NCI-H2107 (cell line): ENCODE measurements at regions not wholly inside any gene's neighbourhood (a gene's known extent, or its start where the extent isn't known, plus 50 kb on each side); places are given as distances from the start of the nearest gene placed in this dataset.

Source experiments
- DNase-seq: peaks from one replicate; lab custom pipeline; 2025; lab: John Stamatoyannopoulos, UW

DNA sequence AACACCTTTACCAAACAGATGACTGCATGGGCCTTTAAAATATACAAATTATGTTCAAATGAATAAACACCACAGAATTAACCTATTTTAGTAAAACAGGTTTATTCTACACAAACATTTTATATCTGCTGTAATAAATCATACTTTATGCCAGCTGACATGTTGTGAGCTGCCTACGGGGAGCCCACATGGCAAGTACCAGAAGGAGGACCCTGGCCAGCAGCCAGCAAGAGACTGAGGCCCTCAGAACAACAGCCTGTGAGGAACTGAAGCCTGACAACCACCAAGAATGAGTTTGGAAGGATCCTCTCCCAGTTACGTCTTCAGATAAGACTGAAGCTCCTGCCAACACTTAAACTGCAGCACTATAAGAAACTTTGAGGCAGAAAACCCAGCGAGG is 377.0 kb downstream of the PDGFC start:
- DNase-seq: no peak

GRCh38 chr4:156593464-156593863 is 378.1 kb downstream of the PDGFC start:
- DNase-seq: no peak

DNA sequence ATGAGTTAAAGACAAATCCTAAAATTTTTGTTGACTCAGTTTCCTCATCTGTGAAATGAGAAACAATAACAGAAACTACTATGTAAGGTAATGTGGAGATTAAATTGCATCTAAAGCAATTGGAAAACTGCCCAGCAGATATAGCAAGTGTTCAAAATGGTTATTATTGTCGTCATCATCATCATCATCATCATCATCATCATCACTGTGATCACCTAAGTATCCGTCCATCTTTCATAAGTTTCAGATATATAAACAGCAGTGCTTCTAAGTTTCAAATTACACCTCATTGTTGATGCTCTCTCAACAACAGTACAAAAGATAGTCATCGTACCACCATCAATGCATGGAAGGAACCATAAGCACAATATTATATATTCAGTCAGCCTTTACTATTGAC is 379.9 kb downstream of the PDGFC start:
- DNase-seq: no peak

DNA sequence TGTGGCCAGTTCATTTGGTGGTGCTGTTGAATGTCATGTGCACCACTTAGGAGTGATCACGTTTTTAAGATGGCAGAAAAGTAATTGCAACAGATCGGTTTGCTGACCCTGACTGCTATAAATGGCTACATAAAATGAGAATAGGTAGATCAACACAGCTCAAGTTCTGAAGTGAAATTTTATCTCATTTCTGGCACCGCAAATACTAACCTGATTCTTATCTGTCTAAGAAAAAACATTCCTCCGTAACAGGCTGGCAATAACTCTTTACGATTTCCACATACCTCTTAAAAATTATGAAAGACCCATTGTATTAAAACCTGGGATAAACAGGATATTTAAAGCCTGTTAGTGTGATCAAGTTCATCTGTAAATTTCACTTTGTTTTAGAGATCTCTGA is 387.5 kb downstream of the PDGFC start:
- DNase-seq: no peak

DNA sequence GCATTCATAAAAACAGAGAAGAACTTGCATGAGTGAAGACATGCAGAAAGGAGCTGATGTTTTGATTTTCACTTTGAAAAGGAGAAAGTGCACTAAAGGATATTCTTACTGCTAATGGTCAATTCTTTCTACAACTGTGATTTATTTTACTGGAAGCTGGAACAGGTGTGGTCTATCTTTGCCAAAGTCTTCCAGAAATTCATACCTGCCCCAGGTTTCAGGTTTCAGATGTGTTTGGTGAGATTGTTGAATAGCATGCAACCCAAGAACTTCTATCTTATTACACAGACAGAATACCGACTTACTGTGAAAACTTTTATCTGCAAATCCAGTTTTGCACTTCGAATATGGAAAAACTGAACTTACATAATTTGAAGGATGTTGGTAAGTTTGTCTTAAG is 388.3 kb downstream of the PDGFC start:
- DNase-seq: no peak

- DNase-seq: no peak
Observed at GRCh38 chr4:156581282-156582063, 390.1 kb downstream of the PDGFC start.

GRCh38 chr4:156578713-156579112 is 392.9 kb downstream of the PDGFC start:
- no peak for DNase-seq

DNA sequence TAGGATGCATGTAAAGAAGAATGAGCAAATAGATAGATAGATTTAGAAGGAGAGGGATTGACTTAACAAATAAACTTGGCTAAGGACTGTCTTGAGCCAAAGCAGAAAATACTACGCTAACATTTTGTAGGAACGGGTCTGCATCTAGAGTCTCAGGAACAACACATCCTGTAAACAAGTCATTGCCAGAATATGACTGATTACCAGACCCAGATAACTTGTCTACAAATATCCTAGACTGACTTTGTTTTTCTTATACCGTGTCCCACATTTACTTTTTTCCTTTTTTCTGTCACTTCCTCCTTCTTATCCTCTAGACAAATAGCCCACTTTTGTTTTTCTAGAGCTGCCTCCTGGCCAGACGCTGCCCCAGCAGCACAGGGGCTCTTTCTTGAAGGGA is 393.6 kb downstream of the PDGFC start:
- DNase-seq: no peak

GRCh38 chr4:156576946-156577345 is 394.7 kb downstream of the PDGFC start:
- DNase-seq: no peak

DNA sequence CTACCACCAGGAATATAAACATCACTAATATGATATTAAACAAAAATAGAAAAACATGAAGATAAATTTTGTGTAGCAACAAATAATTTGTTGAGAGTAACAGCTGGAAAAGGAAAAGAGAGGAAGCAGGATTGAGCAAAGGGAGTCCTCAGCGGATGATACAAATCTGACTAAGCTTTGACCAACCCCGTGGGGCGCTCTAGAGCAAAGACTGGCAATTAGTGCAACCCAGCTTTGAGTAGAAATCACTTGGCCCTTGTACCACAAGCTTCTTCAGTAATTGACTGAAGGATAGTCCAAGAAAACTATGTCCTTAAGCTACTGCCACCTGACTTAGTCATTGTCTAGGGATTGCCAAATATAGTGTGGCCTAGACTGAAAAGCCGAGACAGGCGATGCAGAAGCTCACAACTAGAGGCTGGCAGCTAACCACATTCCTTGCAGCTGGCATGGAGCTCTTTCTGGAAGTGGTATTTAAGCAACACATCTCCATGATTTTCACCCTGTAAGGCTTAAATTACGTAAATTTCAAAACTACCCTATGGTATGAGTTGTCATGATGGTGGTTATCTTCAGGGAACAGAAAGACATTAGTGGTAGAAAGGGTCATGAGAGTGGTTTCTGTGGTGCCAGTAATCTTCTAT is 396.0 kb downstream of the PDGFC start:
- no peak for DNase-seq

DNA sequence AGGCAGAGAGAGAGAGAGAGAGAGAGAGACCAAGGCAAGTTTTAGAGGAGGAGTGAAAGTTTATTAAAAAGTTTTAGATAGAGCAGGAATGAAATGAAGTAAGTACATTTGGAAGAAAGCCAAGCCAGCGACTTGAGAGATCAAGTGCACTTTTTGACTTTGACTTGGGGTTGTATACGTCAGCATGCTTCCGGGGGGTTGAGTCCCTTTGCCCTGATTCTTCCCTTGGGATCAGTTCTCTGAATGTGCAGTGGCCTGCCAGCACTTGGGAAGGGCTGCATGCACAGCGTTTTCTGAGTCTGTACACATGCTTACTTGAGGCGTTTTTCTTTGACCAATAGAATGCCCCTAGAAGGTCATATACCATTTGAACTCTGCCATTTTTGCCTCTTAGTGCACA is 400.5 kb downstream of the PDGFC start:
- DNase-seq: no peak

- no peak for DNase-seq
Observed at GRCh38 chr4:156569535-156569934, 402.1 kb downstream of the PDGFC start.

DNA sequence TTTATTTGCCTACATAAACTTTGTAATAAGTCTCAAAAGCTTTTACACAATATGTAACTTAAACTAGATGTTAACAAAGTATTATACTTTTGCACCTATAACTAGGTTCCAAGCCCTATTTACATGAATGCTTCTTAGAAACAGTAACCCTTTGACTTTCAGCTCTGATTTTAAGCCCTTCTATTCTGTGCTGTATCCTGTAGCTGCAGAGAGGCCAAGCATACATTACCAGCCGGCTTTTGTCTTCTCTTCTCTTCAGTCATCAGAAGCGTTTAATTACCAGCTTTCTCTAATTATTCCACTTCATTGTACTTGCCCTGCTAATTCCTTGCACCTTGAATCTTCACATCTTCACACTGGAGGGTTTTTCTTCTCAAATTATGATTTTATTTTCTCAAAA is 403.1 kb downstream of the PDGFC start:
- no peak for DNase-seq

- DNase-seq: no peak
Observed at GRCh38 chr4:156568041-156568440, 403.6 kb downstream of the PDGFC start.

DNA sequence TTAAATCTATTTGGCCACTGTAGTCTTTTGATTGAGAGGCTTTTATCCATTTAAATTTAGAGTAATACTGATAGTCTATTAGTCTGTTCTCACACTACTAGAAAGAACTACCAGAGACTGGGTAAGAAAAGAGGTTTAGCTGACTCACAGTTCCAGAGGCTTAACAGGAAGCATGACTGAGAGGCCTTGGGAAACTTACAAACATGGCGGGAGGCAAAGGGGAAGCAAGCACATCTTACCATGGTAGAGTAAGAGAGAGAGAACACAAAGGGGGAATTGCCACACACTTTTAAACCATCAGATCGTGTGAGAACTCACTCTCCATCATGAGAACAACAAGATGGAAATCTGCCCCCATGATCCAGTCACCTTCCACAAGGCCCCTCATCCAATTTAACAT is 410.9 kb downstream of the PDGFC start:
- DNase-seq: no peak

GRCh38 chr4:156559346-156559745 is 412.3 kb downstream of the PDGFC start:
- DNase-seq: no peak

DNA sequence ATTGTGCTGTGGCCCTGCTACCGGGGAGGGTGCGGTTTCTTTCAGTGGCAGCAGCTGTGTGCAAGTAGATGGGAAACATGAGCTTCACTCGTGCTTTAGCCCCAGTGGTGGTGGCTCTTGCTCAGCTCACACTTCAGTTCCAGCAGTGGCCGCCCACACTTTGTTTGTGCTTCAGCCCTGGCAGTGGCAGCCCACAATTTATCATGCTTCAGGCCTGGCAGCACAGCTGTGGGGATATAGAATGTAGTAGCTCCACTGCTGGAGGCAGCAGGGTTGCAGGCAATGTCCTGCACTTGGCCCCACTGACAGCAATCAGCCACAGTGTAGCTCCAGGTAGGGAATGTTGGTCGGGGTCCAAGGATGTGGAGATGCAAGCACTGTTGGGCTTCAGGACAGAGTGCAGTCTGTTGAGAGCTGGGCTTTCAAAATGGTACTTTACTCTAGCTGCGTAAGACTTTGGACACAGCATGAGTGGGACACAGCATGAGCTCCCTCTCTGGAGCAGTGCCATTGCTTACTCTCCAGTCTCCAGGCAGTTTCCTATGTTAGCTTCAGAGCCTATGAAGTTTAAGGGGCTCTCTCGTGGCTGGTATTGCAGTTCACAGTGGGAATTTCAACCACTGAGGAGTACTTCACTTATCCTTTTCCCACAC is 413.1 kb downstream of the PDGFC start:
- no peak for DNase-seq

DNA sequence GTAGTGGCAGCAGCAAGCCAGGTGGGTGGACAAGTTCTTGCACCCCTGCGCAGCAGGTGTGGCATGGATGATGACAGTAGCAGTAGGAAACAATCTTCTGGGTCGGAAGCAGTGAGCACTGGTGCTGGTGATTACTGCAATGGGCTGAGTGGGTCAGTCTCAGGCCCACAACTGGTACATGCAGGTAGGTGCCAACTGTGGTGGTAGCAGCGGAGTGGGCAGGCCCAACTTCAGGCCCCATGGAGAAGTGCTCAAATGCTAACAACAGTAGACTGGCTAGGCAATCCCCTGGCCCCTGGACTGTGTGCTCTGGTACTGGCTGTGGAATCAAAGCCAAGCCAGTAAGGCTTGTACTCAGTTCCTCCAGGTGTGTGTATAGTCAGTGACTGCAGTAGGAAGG is 413.7 kb downstream of the PDGFC start:
- DNase-seq: no peak

DNA sequence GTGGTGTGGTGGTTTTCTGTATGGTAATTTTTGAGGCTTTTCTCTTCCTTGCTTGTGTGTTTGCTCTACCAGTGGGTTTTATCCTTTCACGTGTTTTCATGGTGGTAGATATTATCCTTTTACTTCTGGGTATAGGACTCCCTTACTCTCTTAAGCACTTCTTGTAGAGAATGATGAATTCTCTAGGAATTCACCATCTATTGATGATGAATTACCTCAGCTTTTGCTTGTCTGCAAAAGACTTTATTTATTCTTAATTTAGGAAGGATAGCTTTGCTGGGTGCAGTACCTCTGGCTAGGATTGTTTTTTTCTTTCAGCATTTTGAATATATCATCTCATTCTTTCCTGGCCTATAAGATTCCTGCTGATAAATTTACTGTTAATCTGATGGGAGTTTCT is 415.3 kb downstream of the PDGFC start:
- DNase-seq: no peak

DNA sequence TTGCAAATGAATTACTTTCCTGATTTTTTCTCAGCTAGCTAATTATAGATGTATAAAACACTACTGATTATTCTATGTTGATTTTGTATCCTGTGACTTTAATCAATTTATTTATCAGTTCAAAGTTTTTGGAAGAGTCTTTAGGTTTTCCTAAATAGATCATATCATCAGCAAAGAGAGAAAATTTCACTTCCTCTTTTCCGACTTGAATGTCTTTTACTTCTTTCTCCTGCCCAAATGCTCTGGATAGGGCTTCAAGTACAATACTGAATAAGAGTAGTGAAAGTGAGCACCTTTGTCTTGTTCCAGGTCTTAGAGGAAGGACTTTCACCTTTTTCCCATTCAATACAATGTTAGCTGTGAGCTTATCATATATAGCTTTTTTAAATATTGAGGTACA is 417.9 kb downstream of the PDGFC start:
- no peak for DNase-seq

DNA sequence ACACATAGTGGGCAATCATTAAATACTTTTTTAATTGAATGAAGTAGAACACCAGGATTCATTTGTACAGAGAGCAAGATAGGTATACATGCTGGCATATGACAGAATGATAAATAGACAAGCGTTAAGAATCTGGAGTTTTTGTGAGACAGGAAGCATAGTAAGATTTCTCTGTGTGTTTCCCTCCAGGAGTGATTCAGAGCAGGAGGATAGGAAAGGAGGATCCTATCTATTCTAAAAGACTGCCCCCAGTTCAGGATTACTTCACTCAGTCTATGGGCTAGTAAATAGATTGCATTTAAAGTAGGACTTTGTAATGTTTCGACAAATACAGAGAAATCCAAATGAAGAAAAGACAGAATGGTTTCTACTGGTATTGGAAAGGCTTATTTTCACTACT is 423.7 kb downstream of the PDGFC start:
- no peak for DNase-seq

DNA sequence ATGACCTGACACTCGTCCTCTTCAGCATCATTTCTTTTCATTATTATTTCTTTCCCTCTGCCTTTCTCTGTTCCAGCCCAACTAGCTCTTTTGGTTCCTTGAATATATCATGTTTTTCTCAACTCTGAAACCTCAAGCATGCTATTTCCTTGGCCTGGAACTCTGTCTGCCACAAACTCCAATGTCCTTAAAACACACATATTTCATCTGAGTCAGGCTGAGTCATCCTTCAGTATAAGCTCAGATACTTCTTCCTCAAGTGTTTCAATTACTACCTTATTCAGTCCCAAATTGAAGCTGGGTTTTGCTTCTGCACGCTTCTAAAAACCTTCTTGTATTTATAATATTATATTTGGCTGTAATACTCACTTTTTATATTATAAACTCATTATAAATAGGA is 424.2 kb downstream of the PDGFC start:
- DNase-seq: no peak

DNA sequence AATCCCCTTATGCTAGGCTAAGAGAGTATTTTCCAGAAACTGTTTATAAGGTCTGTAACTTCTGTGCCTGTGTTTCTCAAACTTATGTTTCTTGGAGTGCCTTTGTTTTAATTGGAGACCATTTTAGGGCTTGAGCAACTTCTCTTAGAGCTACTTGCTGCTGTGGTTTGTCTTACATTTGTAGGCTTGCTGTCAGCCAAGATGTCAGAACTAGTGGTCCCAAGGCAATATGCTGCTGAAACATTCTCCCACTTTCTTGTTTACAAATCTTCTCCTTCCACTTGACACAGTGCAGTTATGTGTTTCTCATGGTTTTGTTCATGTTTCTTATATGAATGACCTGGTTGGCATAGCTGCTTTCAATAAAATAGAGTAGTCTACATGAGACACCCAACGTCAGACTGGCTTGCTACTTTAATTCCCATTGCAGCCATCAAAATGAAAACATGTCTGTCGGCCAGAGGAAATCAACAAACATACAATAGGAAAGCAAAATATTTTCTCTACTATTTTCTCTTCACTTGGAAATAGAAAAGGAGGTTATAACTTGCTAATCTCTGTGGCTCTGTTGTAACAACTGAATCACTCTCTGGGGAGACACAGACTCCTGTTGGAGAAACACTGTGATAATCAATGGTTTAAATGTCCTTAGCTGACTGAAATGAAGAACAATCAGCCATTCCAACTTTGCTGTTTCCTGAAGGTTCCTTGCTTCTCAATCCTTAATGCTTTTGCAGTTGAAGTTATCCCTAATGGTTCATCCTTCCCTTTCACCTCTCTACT is 426.4 kb downstream of the PDGFC start:
- DNase-seq: no peak
